GM13977 (cell line): ENCODE measurements at regions not wholly inside any gene's neighbourhood (a gene's known extent, or its start where the extent isn't known, plus 50 kb on each side); places are given as distances from the start of the nearest gene placed in this dataset.
"Not testable (repeated sequence)": the region's sequence is repeated elsewhere in the genome, so short reads cannot be mapped to it uniquely, and the experiment has no call there.

Experiments
- DNase-seq: peaks from one replicate; pipeline ENCODE4 v3.0.0; 2012; ENCODE audit warnings: low spot score
- in situ Hi-C: fragments of 300-500 bp; cut with MboI; formaldehyde crosslinking; loops from one replicate; pipeline ENCODE4 v1.12.0; 2022; ENCODE audit warnings: low sequenced_read_pairs, low pct_unique_long_range_greater_than_20kb, mixed read lengths, inconsistent platforms; ENCODE audit not compliant: unreplicated experiment
- TF ChIP-seq, protein P1 (sequence below): IDR thresholded peaks from 2 replicates; pipeline ENCODE4 v1.5.1; 2012; ENCODE audit warnings: mild to moderate bottlenecking, control low read depth; ENCODE audit not compliant: insufficient read depth; ENCODE audit errors: extremely low read depth, missing control alignments

GRCh38 chr1:228796945-228797344 is 61.7 kb downstream of the RHOU start:
- in situ Hi-C loops, DNase-seq: not testable (repeated sequence)

GRCh38 chr1:228798035-228798434 is 62.8 kb downstream of the RHOU start:
- DNase-seq = no peak
- in situ Hi-C loops = no loop called here
- TF ChIP-seq, protein P1, sequence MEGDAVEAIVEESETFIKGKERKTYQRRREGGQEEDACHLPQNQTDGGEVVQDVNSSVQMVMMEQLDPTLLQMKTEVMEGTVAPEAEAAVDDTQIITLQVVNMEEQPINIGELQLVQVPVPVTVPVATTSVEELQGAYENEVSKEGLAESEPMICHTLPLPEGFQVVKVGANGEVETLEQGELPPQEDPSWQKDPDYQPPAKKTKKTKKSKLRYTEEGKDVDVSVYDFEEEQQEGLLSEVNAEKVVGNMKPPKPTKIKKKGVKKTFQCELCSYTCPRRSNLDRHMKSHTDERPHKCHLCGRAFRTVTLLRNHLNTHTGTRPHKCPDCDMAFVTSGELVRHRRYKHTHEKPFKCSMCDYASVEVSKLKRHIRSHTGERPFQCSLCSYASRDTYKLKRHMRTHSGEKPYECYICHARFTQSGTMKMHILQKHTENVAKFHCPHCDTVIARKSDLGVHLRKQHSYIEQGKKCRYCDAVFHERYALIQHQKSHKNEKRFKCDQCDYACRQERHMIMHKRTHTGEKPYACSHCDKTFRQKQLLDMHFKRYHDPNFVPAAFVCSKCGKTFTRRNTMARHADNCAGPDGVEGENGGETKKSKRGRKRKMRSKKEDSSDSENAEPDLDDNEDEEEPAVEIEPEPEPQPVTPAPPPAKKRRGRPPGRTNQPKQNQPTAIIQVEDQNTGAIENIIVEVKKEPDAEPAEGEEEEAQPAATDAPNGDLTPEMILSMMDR = no peak

DNA sequence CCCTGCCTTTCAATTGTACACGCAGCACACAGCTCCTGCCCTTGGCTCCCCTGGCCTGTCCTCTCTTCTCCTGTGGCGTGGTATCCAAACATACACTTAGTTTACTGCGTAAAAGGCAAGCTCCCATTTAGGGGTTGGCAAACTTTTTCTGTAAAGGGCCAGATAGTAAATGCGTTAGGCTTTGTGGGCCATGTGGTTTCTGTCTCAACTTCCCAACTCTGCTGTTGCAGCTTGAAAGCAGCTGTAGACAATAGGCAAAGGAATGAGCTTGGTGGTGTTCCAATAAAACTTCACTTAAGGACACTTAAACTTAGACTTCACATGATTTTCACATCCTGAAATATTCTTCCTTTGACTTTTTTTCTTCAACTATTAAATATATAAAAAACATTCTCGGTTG is 63.3 kb downstream of the RHOU start:
- TF ChIP-seq, protein P1 = no peak
- in situ Hi-C loops = no loop called here
- no peak for DNase-seq

GRCh38 chr1:228799924-228800323 is 64.6 kb downstream of the RHOU start:
- DNase-seq = no peak
- TF ChIP-seq, protein P1 = no peak
- in situ Hi-C loops = no loop called here

GRCh38 chr1:228801068-228801467 is 65.8 kb downstream of the RHOU start:
- DNase-seq = no peak
- TF ChIP-seq, protein P1 = no peak
- in situ Hi-C loops = no loop called here

DNA sequence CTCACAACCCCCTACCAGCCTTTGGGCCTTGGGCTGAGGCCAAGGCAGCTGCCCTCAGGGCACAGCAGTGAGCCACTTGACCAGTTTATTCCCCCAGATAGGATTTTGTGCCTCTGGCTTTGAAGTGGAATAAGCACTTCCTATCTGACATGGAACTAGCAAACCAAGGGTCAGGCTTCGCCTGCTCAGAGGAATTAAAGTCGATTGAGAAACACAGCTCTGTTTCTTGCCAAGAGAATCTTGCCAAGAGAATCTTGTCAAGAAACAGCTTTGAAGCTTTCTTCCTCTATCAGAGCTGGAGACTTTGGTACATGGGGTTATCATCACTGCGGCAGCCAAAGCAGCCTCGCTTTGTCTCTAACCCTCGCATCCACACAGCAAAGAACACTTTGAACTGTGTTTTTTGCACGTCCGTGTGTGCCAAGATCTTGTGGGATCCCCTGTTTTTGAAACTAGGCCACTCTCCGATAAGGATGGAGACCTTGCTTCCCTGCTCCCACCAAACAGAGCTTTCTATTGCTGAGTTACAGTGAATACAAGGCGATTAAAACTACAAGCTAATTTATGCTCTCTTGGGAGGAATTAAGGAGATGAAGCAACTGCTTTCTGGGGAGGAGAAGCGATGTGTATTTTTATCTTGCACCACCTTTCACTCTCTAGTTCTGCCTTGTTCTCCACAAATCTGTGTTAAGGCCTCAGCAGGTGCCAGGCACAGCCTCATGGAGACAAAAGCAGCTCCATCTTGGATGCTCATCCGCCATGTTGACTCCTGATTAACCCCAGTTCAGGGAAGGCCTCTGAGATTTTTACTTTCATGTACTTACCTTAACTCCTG is 67.3 kb downstream of the RHOU start:
- TF ChIP-seq, protein P1 = no peak
- no peak for DNase-seq
- in situ Hi-C loops = no loop called here

DNA sequence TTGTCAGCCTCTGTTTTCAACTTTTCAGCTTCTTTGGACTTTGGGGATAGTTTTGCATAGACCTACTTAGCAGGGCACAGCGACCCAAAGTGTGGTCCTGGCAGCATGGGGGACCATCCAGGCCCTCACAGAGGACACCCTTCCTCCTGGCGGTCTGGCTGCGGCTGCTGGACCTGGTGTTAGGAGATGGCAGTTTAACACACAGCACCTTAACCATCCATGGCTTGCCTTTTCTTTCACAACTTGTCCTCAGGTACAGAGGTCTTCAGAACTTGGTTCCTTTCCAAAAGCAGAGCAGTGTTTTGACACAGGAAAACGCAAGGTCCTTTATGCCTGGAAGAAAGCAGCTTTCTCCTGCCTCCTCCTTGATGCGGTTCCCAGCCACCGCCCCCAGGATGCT is 68.1 kb downstream of the RHOU start:
- no peak for DNase-seq
- TF ChIP-seq, protein P1 = no peak
- in situ Hi-C loops = no loop called here
